GM18867 (cell line): ENCODE measurements at regions not wholly inside any gene's neighbourhood (a gene's known extent, or its start where the extent isn't known, plus 50 kb on each side); places are given as distances from the start of the nearest gene placed in this dataset.
"Not testable (repeated sequence)": the region's sequence is repeated elsewhere in the genome, so short reads cannot be mapped to it uniquely, and the experiment has no call there.

Experiments used
- ATAC-seq: cut with Tn5 transposase; IDR thresholded peaks from one replicate; pipeline ENCODE4 v1.9.1; 2021; ENCODE audit warnings: mild to moderate bottlenecking, moderate library complexity; ENCODE audit not compliant: unreplicated experiment

GRCh38 chr1:174105086-174105485, 54.2 kb upstream of the RABGAP1L start:
- no peak for ATAC-seq

GRCh38 chr1:174103766-174104165, 55.6 kb upstream of the RABGAP1L start:
- no peak for ATAC-seq

GRCh38 chr1:174101976-174102375, 57.3 kb upstream of the RABGAP1L start:
- ATAC-seq: not testable (repeated sequence)

GRCh38 chr1:174097426-174097825, 61.9 kb upstream of the RABGAP1L start:
- no peak for ATAC-seq

- ATAC-seq: peak; percentile 51
Measured at GRCh38 chr1:174093789-174094188, 65.5 kb upstream of the RABGAP1L start.

GRCh38 chr1:174090471-174090870, 68.3 kb upstream of the RC3H1 start:
- no peak for ATAC-seq

GRCh38 chr1:174080819-174081218, 58.7 kb upstream of the RC3H1 start:
- ATAC-seq: no peak

- no peak for ATAC-seq
Measured at GRCh38 chr1:174079796-174080195, 57.6 kb upstream of the RC3H1 start.

GRCh38 chr1:174078916-174079315, 56.8 kb upstream of the RC3H1 start:
- not testable (repeated sequence) for ATAC-seq

- no peak for ATAC-seq
Measured at GRCh38 chr1:174077749-174078490, 55.8 kb upstream of the RC3H1 start.

GRCh38 chr1:174075245-174075692, 53.1 kb upstream of the RC3H1 start:
- no peak for ATAC-seq

GRCh38 chr1:174074757-174075156, 52.6 kb upstream of the RC3H1 start:
- no peak for ATAC-seq

- ATAC-seq: no peak
Measured at GRCh38 chr1:174072581-174072980, 50.4 kb upstream of the RC3H1 start.
